ENCODE measurements at regions not wholly inside any gene's neighbourhood (a gene's known extent, or its start where the extent isn't known, plus 50 kb on each side); places are given as distances from the start of the nearest gene placed in this dataset.

GRCh38 chr1:71167505-71167904 is 86.7 kb upstream of the ZRANB2 start:
- TF ChIP-seq, protein P1, sequence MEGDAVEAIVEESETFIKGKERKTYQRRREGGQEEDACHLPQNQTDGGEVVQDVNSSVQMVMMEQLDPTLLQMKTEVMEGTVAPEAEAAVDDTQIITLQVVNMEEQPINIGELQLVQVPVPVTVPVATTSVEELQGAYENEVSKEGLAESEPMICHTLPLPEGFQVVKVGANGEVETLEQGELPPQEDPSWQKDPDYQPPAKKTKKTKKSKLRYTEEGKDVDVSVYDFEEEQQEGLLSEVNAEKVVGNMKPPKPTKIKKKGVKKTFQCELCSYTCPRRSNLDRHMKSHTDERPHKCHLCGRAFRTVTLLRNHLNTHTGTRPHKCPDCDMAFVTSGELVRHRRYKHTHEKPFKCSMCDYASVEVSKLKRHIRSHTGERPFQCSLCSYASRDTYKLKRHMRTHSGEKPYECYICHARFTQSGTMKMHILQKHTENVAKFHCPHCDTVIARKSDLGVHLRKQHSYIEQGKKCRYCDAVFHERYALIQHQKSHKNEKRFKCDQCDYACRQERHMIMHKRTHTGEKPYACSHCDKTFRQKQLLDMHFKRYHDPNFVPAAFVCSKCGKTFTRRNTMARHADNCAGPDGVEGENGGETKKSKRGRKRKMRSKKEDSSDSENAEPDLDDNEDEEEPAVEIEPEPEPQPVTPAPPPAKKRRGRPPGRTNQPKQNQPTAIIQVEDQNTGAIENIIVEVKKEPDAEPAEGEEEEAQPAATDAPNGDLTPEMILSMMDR (IDR thresholded peaks at IDR 0.05; ENCODE audit: low read depth, low read length, poor library complexity, severe bottlenecking), result no peak
- TF ChIP-seq EZH2phosphoT487 (IDR thresholded peaks at IDR 0.05; ENCODE audit: borderline replicate concordance, low read length), result no peak
